Activated CD8-positive, alpha-beta memory T cell treated with anti-CD3 and anti-CD28 coated beads, Interleukin-2, amount 50 U/mL, for 4 hours (primary cell): ENCODE measurements at regions not wholly inside any gene's neighbourhood (a gene's known extent, or its start where the extent isn't known, plus 50 kb on each side); places are given as distances from the start of the nearest gene placed in this dataset.

Experiments used
- DNase-seq: peaks from one replicate; pipeline ENCODE4 v3.0.0-alpha.2; 2020

DNA sequence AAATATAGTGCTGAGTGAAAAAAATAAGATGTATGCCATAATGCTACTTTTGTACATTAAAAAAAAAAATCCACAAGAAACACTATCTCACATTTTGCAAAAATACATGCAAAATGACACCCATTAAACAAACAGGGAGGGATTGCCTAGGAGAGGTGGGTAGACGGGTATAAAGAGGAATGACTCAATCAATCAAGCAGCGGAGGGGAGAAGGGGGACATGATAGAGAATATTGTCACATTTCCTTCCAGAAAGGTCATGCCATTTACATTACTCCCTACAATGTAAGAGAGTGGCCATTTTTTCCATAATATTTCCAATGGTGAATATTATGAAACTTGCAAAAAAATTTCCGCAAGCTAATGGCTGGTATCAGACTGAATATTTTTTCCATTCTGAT, 542.3 kb upstream of the TNP1 start:
- no peak for DNase-seq

- no peak for DNase-seq
Observed at GRCh38 chr2:217399291-217399690, 539.4 kb upstream of the TNP1 start.

GRCh38 chr2:217398860-217399259, 539.0 kb upstream of the TNP1 start:
- no peak for DNase-seq

DNA sequence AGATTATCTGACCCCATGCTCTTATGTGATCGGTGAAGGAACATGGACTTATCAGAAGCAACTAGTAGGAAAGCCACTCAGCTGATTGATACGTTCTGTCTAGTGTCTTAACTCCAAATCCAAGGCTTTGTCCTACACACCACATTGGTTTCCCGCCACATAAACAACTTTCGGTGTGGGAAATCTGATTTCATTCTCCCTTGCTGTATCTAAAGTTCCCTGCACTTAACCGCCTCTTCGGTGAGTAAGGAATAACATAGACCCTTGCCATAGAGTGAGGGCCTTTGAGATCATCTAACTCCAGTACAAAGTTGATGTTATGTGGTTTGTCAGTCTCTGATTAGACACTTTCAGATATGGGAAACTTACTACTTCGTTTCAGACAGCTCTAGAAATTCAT, 538.2 kb upstream of the TNP1 start:
- DNase-seq: no peak

DNA sequence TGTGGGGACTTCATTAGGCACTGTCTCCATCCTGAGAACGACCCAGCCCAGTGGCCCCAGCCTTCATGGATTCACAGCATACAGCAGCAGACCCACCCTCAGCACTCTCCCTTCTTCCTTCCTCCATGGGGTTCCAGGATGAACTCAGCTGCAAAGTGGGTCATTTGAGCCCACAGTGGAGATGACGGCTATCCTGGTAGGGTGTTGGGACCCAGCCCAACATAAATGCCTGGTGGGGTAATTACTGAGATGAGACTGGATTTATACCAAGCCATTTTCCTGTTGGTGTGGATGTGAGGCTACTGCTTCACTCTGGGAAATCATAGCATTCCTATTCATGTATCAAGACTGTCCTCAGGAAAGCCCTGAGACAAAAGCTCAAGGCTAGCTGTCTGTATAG, 536.7 kb upstream of the TNP1 start:
- no peak for DNase-seq

GRCh38 chr2:217396165-217396564, 536.3 kb upstream of the TNP1 start:
- DNase-seq: no peak

- no peak for DNase-seq
Observed at GRCh38 chr2:217394510-217395351, 534.9 kb upstream of the TNP1 start.

GRCh38 chr2:217393585-217394032, 533.7 kb upstream of the TNP1 start:
- no peak for DNase-seq

DNA sequence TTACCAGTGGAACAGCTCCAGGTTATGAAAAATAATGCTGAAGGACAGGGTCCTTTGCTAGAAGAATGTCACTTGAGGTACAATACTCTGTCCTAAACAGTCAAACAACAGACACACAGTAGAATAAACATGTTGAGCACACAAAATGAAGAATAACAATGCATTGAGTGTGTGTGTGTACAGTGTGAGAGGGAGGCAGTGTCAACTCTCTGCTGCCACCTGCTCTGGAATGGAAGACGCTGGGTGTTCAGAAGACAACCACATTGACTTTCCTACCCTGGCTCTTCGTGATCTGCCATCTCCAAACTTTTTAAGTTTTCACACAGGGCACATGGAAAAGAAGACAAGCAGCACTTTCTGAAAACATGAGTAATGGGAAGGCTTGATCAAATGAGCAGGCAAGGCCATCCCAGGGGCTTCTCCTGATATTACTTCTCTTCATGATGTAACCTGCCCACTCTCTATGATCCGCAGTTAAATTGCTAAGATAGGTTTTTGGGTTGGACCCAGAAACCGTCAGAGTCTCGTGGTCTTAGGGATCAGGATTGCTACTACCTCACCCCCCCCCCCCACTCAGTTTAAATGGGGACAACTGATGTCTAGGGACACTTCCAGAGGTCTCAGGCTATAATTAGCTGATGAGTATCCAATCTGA, 533.2 kb upstream of the TNP1 start:
- DNase-seq: no peak

DNA sequence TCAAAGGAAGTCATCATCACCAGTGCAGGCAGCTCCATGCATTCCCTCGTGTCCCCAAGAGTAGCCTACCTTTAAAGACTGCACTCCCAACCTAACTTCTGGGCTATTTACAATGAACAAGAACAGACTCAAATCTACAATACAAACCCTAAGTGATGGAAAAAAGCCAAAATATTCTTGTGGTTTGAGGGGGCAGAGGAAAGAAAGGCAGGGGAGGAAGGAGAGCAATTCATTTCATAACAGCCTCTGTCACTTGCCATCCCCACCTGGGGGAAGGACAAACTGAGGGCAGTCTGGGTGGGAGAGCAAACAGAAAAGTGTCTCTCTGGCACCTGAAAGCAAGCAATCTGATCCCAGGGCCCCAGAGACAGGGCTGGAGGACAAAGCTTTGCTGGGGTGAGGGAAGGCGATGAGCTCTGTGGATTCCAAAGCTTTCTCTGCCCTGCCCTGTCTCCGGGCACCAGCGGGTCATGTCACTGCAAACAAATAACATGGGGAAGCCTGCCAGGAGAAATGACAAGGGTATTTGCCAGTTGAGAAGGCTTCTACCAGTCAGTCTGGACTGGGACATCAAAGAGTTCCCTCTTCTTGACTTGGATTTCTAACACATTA, 528.0 kb upstream of the TNP1 start:
- DNase-seq: no peak

GRCh38 chr2:217386041-217386440, 526.2 kb upstream of the TNP1 start:
- DNase-seq: no peak

DNA sequence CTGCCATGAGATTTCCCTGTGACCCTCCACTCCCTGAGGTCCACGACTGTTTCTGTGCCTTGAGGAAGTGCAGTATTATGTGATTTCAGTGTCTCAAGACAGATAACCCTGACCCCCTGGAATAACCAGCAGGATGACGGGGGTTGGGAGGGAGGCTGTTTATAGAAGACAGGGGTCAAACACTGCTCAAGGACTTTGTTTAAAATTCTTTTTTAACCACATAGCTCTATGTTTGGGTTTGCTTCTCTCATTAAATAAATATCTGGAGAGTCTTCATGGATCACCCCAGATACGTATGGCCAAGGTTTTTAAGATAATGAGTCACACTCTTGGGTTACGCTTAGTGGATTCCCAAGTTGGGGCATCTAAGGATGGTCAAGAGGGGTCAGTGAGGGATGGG, 523.8 kb upstream of the TNP1 start:
- no peak for DNase-seq

DNA sequence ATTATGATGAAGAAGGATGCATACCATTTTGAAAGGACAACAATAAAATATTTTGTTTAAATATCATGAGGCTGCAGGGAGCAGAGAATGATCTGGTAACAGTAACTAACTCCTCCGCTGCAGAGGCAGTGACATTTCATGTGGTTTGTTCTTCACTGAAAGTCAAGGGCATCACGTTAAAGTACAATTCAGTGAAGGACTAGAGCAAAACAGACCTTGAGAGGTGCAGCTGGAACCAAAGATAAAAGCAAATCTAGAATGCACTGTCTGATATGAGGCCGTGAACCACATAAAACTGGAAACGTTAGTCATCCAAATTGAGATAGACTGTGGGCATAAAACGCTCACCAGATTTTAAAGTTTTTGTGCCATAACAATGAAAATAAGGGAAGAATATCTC, 522.9 kb upstream of the TNP1 start:
- DNase-seq: no peak

GRCh38 chr2:217379807-217380206, 519.9 kb upstream of the TNP1 start:
- DNase-seq: no peak

DNA sequence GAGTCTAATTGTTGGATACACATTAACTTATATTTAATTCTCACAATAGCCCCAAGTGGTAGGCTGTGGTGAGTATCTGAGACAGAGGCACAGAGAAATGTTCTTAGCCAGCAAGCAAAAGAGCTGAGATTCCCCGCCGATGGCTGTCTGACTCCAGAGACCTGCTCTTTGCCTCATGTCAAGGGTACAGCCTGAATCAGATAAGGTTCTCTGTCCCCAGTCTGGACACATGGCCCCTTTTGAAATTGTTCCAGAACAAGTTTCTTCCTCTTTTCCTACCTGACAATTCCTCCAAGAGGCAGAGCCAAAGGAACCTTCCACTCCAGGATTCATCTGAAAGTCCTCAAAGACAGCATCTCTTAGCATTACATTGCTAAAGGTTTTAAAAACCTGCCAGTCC, 512.9 kb upstream of the TNP1 start:
- DNase-seq: no peak

- no peak for DNase-seq
Observed at GRCh38 chr2:217371781-217372213, 511.9 kb upstream of the TNP1 start.

- no peak for DNase-seq
Observed at GRCh38 chr2:217370391-217370790, 510.5 kb upstream of the TNP1 start.

DNA sequence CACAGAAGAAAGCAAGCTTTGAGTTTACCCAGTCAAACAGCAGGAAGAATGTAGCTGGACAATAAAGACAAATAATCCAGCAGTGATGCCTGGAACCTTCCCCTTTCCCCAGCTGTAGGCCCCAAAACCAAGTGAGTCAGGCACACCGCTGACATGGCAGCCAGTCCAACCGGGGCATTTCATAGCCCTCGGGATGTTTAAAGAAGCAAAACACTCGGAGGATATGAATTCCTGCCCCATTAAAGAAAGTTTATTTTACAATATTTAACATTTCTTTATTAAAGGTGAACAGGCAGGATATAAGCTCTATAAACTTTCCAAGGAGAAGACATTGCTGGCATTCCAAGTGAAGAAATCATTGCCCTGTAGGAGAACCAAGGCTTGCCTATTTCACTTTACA, 507.6 kb upstream of the TNP1 start:
- no peak for DNase-seq

- DNase-seq: no peak
Observed at GRCh38 chr2:217366966-217367365, 507.1 kb upstream of the TNP1 start.

GRCh38 chr2:217366266-217366895, 506.5 kb upstream of the TNP1 start:
- DNase-seq: no peak

DNA sequence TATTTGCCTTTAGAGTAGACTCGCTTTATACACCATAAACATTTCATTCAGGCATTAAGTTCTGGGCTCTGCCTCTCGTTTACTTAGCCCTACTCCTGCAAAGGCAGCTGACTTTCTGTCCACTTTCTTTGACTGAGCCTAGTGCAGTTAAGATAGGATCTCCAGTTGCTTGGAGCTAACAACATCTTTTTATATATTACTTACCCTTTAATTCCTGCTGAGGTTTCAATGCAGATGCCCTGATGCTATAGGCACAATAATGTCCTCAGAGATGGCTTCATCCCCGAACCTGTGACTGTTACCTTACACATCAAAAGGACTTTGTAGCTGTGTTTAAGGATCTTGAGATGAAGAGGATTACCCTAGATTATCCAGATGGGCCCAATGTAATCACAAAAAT, 505.8 kb upstream of the TNP1 start:
- no peak for DNase-seq

DNA sequence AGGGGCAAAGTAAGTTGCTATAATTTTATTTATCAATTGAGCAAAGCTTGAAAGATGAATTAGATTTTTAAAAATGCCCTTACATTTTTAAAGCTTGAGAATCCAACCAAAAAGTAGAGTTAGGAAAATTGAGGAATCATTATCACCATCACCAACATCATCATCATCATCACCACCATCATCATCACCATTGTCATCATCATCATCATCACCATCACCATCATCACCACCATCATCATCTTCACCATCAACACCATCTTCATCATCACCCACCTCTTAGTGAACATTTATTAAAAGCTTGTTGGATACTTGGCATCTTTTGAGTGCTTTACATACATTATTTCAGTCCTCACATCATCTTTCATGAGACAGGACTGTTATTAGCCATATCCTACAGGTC, 504.4 kb upstream of the TNP1 start:
- no peak for DNase-seq

GRCh38 chr2:217363470-217363869, 503.6 kb upstream of the TNP1 start:
- no peak for DNase-seq

- DNase-seq: no peak
Observed at GRCh38 chr2:217362710-217363109, 502.8 kb upstream of the TNP1 start.
